Brain microvascular endothelial cell (primary cell): ENCODE measurements at regions not wholly inside any gene's neighbourhood (a gene's known extent, or its start where the extent isn't known, plus 50 kb on each side); places are given as distances from the start of the nearest gene placed in this dataset.

Experiments
- DNase-seq: peaks from one replicate; pipeline ENCODE4 v3.0.0-alpha.2; 2020
- H3K27ac ChIP-seq: fragments of 250-450 bp; sonication (Bioruptor Pico); 2 replicates; pipeline ENCODE4 v1.5.1; 2020; ENCODE audit warnings: mild to moderate bottlenecking, moderate library complexity
- H3K27me3 ChIP-seq: fragments of 250-450 bp; sonication (Bioruptor Pico); replicated peaks from 2 replicates; pipeline ENCODE4 v1.5.1; 2020; ENCODE audit warnings: mild to moderate bottlenecking
- H3K36me3 ChIP-seq: fragments of 250-450 bp; sonication (Bioruptor Pico); replicated peaks from 2 replicates; pipeline ENCODE4 v1.5.1; 2020; ENCODE audit warnings: mild to moderate bottlenecking
- H3K4me3 ChIP-seq: 2 replicates; pipeline ENCODE4 v1.5.1; 2011; ENCODE audit warnings: low read depth, mild to moderate bottlenecking, control low read depth, low read length, moderate library complexity
- CTCF ChIP-seq: IDR thresholded peaks from 2 replicates; pipeline ENCODE4 v1.5.1; 2011; ENCODE audit warnings: low read depth, mild to moderate bottlenecking, moderate library complexity, low read length, control low read depth, inconsistent platforms; ENCODE audit errors: missing control alignments
- in situ Hi-C: cut with HindIII; loops from 2 replicates; pipeline ENCODE4 v1.10.0; 2017; ENCODE audit warnings: low sequenced_read_pairs, low pct_ligation_motif_present

DNA sequence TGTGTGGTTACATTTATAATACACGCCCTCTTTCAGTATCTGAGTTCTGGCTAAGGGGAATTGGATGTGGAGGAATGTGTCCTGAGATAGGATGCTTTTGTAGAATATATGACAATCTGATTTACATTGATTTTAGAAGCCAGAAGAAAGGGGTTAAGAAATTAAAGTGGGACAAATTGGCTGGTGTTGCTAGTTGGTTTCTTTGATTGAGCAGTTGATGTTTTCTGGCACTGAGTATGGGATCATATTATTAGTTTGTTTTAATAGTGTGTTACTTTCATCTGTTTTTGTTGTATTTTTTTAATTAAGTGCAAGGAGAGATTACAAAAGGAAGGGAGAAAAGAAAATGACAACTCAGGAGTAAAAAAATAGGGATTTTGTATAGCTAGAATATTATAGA, 1634.7 kb upstream of the B3GALT2 start:
- TF ChIP-seq CTCF = no peak
- in situ Hi-C loops = no loop called here

DNA sequence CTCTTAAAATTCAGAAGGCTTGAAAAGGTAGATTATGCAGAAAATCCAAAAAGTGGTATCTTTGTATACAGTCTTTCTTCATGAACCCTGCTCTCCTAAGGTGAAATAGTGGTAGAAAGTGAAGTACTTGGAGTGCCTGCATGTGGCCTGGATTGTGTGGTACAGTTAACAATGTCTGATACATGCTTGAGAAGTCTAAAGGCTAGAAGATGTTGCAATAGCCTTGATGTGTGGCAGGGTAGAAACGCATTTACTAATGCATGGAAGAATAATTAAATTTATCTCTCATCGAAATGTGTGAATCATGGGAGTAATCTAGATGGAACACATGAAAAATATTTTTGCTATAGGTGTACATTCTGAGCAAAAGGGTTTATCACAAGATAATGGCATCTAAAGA, 1632.3 kb upstream of the B3GALT2 start:
- in situ Hi-C loops = no loop called here
- Histone ChIP-seq H3K4me3 (no peak overlapping the region), H3K36me3 (no peaks in the 10 kb centered on the region), H3K27me3 (no peaks in the 10 kb centered on the region), H3K27ac (no peak overlapping the region)
- no peak for DNase-seq
- no peak for TF ChIP-seq CTCF

More for the DNA sequence above, 1634.7 kb upstream of the B3GALT2 start:
- H3K27ac ChIP-seq = no peak overlapping the region
- no peaks in the 10 kb centered on the region for H3K27me3 ChIP-seq
- no peaks in the 10 kb centered on the region for H3K36me3 ChIP-seq
- no peak overlapping the region for H3K4me3 ChIP-seq
- no peak for DNase-seq

DNA sequence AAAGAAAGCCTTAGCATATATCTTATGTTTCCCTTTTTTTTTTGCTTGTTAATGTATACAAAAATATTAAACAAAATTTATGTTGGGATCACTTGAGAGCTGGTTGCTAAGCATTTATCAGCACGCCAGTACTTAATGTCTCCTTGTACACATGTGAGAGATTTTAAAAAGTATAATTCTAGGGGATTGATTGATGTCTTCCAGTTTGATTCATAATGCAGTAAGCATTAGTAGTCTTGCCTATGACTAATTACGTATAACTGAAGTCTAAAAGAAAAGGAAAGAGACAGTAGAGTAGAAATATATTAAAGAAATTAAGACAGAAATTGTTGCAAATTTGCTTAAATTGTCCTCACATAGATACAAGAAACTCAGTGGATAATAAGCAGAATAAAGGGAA, 1630.4 kb upstream of the B3GALT2 start:
- in situ Hi-C loops = no loop called here
- no peak for DNase-seq
- Histone ChIP-seq H3K4me3 (no peak overlapping the region), H3K36me3 (no peaks in the 10 kb centered on the region), H3K27me3 (no peaks in the 10 kb centered on the region), H3K27ac (no peak overlapping the region)
- TF ChIP-seq CTCF = no peak

GRCh38 chr1:194813096-194813495, 1626.7 kb upstream of the B3GALT2 start:
- Histone ChIP-seq H3K4me3 (no peak overlapping the region), H3K27me3 (no peaks in the 10 kb centered on the region), H3K36me3 (no peaks in the 10 kb centered on the region), H3K27ac (no peak overlapping the region)
- no peak for TF ChIP-seq CTCF
- no peak for DNase-seq
- in situ Hi-C loops = no loop called here

- no peak for DNase-seq
- no peaks in the 10 kb centered on the region for H3K36me3 ChIP-seq
- no peaks in the 10 kb centered on the region for H3K27me3 ChIP-seq
- H3K27ac ChIP-seq = no peak overlapping the region
- in situ Hi-C loops = no loop called here
- H3K4me3 ChIP-seq = no peak overlapping the region
- TF ChIP-seq CTCF = no peak
Measured at GRCh38 chr1:194809665-194810064, 1623.3 kb upstream of the B3GALT2 start.

- in situ Hi-C loops = no loop called here
- TF ChIP-seq CTCF = no peak
- H3K4me3 ChIP-seq = no peak overlapping the region
Measured at GRCh38 chr1:194809215-194809614, 1622.8 kb upstream of the B3GALT2 start.

More at GRCh38 chr1:194809215-194809614, 1622.8 kb upstream of the B3GALT2 start:
- H3K27ac ChIP-seq = no peak overlapping the region
- no peak for DNase-seq
- no peaks in the 10 kb centered on the region for H3K27me3 ChIP-seq
- no peaks in the 10 kb centered on the region for H3K36me3 ChIP-seq
